NCI-H774 (cell line): ENCODE measurements at regions not wholly inside any gene's neighbourhood (a gene's known extent, or its start where the extent isn't known, plus 50 kb on each side); places are given as distances from the start of the nearest gene placed in this dataset.
"Not testable (repeated sequence)": the region's sequence is repeated elsewhere in the genome, so short reads cannot be mapped to it uniquely, and the experiment has no call there.

ENCODE experiments used
- DNase-seq: peaks from one replicate; lab custom pipeline; 2025; lab: John Stamatoyannopoulos, UW

GRCh38 chr4:126593626-126594025 lies 1039.1 kb upstream of the INTU start:
- no peak for DNase-seq

DNA sequence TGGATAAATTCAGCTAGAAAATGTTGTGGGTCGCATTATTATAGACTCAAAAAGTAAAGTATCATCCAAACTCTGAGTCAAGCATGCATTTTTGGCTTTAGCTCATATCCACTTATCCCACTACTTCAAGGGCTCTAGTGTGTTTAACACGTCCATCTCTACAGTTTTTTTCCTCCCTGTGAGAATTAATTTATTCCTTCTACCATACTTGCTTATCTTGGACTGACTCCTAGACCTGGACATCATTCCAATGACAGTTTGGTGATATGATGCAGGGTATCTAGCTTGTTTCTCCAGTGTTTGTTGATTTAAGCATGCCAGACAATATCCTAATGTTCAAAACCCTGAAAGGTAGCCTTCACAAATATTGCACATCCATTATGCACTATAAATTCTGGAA lies 1037.1 kb upstream of the INTU start:
- no peak for DNase-seq

DNA sequence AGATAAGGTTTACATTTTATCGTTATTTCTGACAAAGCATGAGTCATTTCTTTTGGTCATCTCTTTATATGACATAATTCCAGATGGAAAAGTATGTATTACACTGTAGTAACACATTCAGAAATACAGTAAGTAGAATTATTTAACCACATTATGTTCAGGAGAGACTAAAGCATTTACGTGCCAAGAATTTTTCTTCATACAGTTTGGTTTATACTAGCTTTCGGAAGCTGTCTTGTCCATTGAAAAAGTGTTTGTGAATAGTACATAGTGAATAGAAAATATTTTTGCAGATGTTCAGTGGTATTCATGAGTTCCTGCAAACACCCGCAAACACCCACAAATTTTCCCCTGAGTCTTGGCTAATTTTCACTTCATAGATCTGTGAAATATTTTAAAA lies 1033.0 kb upstream of the INTU start:
- DNase-seq: no peak

GRCh38 chr4:126603210-126603609 lies 1029.5 kb upstream of the INTU start:
- no peak for DNase-seq

GRCh38 chr4:126603825-126604224 lies 1028.9 kb upstream of the INTU start:
- no peak for DNase-seq

GRCh38 chr4:126604268-126604867 lies 1028.4 kb upstream of the INTU start:
- no peak for DNase-seq

DNA sequence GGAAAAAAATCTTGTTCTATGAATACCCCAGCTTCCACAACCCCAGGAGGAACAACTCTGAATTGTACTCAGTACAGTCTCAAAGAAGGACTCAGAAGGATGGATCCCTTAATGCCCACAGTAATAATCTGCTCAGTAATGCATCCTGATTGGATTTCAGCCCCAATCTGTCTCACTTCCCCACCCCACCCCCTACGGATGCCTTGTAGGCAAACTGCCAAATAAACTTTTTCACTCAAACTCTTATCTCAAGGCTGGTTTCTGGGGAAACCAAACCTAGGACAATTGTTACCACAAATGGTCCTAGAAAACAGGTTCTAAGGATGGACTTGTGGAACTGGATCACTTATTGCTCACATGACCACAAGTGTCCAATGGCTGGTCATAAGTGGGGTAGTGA lies 1021.8 kb upstream of the INTU start:
- no peak for DNase-seq

- no peak for DNase-seq
Observed at GRCh38 chr4:126611900-126612299, 1020.9 kb upstream of the INTU start.

GRCh38 chr4:126614356-126614855 lies 1018.4 kb upstream of the INTU start:
- no peak for DNase-seq

DNA sequence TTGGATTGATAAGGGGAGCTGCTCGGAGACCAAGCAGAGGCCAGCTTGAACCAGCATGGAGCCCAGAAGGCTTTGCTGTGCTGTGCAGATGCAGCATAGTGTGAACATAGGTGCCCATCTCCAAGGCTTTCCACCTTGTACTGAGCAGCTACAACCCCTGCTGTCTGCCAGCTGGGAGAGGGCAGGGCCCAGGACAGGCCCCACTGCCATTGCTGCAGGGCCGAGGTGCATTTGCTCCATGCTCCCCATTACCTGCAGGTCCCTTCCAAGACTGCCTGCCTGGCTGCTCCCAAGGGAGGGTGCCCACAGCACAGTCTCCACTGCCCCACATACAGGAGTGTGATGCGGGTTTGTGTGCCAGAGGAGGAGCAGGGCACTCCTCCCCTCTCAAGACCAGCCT lies 1016.0 kb upstream of the INTU start:
- DNase-seq: no peak

GRCh38 chr4:126627255-126627654 lies 1005.5 kb upstream of the INTU start:
- DNase-seq: no peak

GRCh38 chr4:126628933-126629332 lies 1003.8 kb upstream of the INTU start:
- no peak for DNase-seq

GRCh38 chr4:126630230-126630629 lies 1002.5 kb upstream of the INTU start:
- no peak for DNase-seq

DNA sequence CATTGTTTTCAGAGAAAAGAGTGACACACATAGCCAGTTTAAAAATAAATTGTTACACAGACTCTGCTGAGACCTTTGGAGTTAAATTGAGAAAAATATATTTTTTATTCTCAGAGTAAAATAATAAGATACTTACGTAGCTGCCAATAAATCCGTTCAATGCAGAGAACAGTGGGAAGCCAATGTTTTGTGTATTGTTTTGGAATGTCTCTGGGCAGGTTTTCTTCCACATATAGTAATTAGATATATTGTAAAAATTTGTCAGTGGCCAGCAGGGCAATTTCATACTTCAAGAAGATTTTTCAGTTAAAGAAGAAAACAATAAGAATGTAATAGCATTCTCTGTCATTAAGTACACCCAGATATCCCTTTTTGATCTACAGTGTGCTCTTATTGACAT lies 999.5 kb upstream of the INTU start:
- no peak for DNase-seq

DNA sequence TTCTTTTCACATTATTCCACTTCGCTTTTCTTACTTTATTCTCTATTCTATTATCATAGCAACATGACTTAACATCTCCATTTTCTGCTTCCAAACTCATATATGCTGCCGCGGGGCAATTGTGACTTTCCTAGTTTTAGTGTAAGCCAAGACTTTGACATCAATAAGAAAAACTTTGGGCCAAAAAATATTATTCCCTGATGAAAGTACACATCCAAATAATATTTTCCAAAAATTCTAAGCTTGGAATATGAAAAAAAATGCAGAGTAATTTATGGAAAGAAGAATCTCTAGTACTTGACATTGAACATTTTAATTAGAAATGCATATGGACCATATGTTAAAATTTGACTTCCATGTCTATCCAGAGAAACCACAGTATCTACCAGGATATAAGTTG lies 995.1 kb upstream of the INTU start:
- no peak for DNase-seq

DNA sequence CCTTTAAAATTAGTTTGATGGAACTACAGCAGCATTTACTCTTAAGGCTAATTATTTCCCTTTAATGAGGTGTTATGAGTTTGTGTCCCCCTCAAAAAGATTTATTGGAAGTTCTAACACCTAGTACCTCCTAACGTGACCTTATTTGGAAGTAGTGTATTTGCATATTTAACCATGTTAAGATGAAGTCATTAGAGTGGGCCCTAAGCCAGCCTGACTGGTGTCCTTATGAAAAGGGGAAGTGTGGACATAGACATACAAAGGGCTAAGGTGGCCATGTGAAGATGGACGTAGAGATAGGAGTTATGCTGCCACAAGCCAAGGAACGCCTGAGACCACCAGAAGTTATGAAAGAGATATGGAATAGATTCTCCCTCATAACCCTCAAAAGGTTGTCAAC lies 985.4 kb upstream of the INTU start:
- no peak for DNase-seq

- DNase-seq: no peak
Observed at GRCh38 chr4:126647756-126648397, 984.9 kb upstream of the INTU start.

DNA sequence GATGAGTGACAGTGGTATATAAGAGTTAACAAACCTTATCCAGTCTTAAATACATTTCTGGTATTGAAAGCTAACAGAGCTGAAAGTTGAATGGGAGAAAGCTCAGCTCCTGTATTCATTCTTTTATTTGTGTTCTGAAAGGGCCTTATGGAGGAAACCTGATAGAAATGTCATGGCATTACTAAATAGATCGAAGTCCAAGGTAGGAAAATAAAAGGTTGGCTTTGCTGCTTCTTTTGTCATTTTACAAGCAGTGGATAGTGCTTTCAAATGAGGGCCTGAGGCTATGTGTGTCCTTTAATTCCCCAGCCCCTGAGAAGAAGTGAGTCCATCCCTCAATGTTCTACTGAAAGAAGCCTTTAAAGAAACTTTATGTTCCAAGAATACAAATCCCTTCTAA lies 974.3 kb upstream of the INTU start:
- DNase-seq: no peak

DNA sequence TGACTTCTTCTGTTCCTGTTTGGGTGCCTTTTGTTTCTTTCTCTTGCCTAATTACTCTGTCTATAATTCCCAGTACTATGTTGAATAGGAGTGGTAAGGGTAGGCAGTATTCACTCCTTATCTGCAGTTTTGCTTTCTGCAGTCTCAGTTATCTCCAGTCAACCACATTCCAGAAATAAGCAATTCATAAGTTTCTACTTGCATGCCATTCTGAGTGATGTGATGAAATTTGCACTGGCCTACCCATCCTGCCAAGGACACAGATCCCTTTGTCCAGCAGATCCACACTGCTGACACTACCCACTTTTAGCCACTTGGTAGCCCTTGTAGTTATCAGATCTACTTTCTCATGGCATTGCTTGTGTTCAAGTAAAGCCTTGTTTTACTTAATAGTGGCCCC lies 971.6 kb upstream of the INTU start:
- DNase-seq: no peak

DNA sequence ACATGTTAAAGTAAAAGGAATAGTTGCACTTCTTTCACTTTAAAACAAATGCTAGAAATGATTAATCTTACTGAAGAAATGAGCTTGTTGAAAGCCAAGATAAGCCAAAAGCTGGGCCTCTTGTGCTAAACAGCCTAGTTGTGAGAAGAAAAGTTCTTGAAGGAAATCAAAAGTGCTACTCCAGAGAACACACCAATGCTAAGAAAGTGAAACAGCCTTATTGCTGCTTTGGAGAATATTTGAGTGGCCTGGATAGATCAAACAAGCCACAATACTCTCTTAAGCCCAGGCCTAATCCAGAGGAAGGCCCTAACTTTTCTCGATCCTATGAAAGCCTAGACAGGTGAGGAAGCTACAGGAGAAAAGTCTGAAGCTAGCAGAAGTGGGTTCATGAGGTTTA lies 967.9 kb upstream of the INTU start:
- DNase-seq: no peak

GRCh38 chr4:126670038-126670437 lies 962.7 kb upstream of the INTU start:
- not testable (repeated sequence) for DNase-seq

DNA sequence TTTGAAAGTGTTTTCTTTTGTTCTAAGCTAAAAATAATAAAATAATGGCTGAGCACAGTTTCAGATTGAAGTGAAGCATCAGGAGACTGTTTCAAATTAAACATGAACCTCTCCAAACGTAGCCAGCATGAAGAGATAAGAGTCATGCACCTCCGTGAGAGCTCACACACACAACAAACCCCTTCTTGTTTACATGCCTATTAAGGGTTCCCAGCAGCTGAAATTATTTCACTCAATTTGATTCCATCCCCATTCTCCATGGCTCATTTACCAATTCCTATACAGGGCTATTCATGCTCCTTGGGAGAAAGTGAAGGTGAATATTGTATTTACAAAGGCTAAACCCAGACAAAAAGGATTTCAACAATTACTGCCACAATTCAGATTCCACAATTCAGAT lies 954.1 kb upstream of the INTU start:
- no peak for DNase-seq

- DNase-seq: no peak
Observed at GRCh38 chr4:126679303-126679702, 953.5 kb upstream of the INTU start.

GRCh38 chr4:126682250-126682649 lies 950.5 kb upstream of the INTU start:
- DNase-seq: no peak
